ENCODE measurements at regions not wholly inside any gene's neighbourhood (a gene's known extent, or its start where the extent isn't known, plus 50 kb on each side); places are given as distances from the start of the nearest gene placed in this dataset.
A peak's percentile ranks its signal among the peaks of the same experiment; 100 is the strongest.
"Not testable (repeated sequence)": the region's sequence is repeated elsewhere in the genome, so short reads cannot be mapped to it uniquely, and the experiment has no call there.

DNA sequence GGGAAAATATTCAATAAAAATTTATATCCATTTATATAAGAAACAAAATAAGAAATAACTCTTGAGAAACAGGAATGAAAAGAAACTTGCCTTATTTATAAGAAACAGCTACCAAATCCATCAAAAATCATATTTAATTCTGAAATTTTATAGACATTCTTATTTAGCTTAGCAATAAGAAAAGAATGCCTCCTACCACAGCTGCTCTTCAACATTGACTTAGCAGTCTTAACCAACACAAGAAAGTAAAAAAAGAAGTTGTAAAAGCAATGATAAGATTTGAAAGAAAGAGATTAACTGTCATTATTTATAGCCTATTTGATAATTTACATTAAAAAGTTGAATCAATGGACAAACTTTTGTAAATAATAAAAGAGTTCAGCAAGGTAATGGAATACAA is 212.8 kb downstream of the ZNF365 start:
- no peak for DNase-seq (ENCODE audit: low read depth in 2 of 2)

- DNase-seq (ENCODE audit: low read depth in 2 of 2), result no peak
Observed at GRCh38 chr10:62588116-62588515, 213.9 kb downstream of the ZNF365 start.

DNA sequence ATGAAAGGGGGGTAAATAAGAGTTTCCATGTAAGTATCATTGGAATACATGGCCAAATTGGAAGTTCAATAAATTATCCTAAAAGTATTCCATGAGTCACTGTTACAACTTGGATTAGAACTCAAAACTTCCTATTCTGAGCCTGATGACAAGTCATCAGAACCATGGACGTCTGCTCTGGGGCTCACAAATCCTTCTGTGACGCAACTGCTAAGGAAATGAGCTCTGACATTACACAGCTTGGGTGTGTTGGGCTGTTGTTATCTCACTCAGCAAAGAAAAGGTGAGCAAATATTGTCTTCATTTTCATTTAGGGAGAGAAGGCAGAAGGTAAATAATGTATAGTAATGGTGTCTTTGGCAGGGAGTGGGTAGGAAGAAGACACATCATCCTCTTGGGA is 214.8 kb upstream of the ADO start:
- no peak for DNase-seq (ENCODE audit: low read depth in 2 of 2)

DNA sequence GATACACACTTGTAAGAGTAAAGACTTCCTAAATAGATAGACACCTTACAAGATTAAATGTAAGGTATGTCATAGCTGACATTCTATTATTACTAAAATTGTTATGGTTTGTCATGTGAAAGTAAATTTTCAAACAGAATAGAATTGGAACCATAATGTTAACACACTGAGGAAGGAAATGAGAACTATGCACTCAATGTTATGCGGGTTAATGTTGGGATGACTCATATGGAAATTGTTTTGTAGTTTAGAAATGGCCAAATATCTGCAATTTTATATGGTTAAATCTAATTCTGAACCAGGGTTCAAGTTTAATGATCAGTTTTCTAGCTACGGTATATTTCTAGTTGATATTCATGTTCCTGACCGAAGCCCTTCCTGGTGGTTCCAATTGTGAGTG is 214.2 kb upstream of the ADO start:
- no peak for DNase-seq (ENCODE audit: low read depth in 2 of 2)

DNA sequence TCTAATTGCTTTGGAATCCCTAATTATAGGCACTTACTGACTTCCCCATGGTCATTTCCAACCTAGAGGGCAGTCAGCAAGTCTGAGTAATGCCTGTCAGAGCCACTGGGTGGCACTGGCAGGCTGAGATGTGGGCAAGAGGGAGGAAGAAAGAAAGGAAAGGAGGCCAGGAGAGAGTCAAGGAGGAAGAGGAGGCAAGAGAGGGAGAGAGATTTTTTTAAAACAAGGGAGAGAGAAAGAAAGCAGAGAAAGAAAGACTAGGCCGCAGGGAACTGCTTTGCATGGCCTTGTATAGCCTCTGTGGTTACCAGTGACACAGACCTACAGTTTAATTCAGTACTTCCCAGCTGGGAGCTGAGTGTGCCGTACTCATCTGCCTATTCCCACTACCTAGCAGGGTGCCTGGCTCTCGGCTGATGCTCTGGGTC is 210.4 kb upstream of the ADO start:
- peak in 1 of 2 donors; percentile 9 for DNase-seq (ENCODE audit: low read depth in 2 of 2)

DNA sequence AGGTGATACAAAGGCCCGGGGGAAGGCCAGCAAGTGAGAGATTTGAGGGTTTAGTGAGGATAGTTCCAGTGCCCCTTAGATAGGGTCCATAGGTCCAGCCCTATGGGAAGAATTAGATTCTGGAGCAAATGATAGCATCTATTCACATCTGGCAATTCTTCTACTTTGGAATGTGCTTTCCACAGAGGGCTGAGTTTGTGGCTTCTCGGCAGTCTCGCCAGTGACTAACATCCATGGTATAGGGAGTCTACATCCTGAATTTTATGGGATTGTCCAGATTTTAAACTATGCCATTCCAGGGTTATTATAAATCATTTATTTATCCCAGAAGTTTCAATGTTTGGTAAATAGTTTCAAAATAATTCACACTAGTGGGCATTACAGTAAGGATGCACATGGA is 207.3 kb upstream of the ADO start:
- no peak for DNase-seq (ENCODE audit: low read depth in 2 of 2)

DNA sequence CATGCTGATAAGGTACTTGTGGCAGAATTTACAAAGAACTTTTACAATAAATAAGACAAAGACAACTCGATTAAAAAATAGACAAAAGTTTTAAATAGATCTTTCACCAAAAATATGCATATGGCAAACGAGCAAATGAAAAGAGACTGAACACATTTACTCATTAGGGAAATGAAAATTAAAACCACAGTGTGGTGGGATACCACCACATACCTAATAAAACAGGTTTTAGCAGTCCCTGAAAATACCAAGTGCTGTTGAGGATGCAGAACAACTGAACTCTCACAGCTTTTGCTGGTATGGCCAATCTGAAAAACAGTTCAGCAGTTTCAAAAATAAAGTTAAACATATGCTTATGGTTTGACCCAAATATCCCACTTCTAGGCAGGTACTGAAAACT is 205.4 kb upstream of the ADO start:
- no peak for DNase-seq (ENCODE audit: low read depth in 2 of 2)

- not testable (repeated sequence) for DNase-seq (ENCODE audit: low read depth in 2 of 2)
Observed at GRCh38 chr10:62606551-62606950, 198.0 kb upstream of the ADO start.

DNA sequence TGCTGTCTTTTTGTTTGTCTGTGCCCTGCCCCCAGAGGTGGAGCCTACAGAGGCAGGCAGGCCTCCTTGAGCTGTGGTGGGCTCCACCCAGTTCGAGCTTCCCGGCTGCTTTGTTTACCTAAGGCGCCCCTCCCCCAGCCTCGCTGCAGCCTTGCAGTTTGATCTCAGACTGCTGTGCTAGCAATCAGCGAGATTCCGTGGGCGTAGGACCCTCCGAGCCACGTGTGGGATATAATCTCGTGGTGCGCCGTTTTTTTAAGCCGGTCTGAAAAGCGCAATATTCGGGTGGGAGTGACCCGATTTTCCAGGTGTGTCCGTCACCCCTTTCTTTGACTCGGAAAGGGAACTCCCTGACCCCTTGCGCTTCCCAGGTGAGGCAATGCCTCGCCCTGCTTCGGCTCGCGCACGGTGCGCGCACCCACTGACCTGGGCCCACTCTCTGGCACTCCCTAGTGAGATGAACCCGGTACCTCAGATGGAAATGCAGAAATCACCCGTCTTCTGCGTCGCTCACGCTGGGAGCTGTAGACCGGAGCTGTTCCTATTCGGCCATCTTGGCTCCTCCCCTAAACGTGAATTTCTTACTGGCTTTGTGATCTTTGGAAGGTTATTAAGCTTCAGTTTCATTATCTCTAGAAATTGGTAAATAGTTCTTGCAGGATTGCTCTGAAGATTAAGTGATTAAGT is 196.2 kb upstream of the ADO start:
- not testable (repeated sequence) for DNase-seq (ENCODE audit: low read depth in 2 of 2)

- DNase-seq (ENCODE audit: low read depth in 2 of 2), result peak; percentile 33 to 43
Observed at GRCh38 chr10:62610649-62611229, 193.8 kb upstream of the ADO start.

GRCh38 chr10:62613424-62613823 is 191.1 kb upstream of the ADO start:
- DNase-seq (ENCODE audit: low read depth in 2 of 2), result no peak

DNA sequence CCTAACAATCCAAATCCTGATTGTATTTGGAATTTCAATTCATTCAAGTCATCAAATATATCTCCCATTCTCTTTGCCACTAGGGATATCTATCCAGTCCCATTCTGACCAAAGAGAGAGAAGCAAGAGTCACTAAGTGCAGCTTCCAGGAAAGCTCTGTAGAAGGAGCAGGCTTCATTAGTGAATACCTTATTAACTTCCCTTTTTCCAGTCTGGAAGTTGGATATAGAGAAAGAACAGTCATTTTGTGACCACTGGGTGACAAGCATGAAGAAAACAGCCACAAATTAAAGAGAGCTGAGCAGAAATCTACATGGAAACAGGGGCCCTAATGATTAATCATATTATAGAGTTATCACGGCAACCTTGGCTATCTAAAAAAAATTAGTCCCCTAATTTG is 190.7 kb upstream of the ADO start:
- DNase-seq (ENCODE audit: low read depth in 2 of 2), result no peak

DNA sequence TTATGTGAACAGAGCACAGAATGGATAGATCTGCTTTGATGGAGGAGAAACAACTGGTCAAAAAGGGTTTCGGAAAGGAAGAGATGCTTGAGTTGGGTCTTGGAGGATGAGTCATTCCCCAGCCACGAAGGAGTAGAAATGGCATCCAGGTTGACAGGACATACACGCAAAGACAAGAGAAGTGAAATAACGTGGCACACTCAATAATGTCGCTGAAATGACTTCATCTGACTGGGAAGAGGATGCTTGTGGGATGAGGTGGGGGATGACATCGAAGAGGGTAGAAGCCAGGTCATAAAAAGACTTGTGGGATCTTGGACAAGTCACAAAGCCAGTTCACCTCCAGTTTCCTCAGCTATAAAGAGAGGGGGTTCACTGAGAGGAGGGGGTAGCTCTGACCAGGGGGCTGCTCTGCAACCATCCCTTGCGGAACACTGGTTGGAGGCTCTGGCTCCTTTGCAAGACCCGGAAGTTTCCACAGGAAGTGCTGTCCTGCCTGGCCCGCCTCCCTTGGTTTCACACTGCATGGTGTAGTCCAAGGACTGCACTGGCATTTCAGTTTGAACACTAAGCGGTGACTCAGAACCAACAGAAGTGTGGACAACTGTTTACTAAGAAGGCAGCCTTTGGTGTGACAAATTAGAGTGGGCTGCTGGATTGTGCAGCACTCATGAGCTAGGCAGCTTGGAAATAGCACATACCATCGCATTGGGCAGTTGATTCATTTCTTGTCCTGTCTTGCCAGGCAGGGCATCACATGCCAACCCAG is 189.9 kb upstream of the ADO start:
- DNase-seq (ENCODE audit: low read depth in 2 of 2), result no peak

- DNase-seq (ENCODE audit: low read depth in 2 of 2), result no peak
Observed at GRCh38 chr10:62616885-62617590, 187.5 kb upstream of the ADO start.

DNA sequence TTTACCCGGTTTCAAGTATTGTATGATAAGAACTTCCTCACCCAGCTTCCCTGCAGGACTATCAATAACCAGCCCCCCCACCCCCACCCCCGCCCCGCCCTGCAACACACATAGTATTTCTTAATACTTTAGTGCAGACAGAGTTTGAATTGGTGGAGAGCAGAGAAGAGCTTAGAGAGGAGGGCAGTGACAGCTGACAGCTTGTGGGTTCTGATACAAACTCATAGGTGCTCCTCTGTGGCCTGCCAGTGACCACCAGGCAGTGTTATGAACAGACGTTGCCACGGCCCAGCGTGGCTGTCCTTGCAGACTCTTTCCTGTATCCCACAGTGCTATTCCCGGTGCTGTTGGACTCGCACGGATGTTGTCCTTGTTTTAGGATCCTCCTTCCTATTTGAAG is 186.9 kb upstream of the ADO start:
- DNase-seq (ENCODE audit: low read depth in 2 of 2), result no peak

GRCh38 chr10:62618054-62618453 is 186.5 kb upstream of the ADO start:
- no peak for DNase-seq (ENCODE audit: low read depth in 2 of 2)

DNA sequence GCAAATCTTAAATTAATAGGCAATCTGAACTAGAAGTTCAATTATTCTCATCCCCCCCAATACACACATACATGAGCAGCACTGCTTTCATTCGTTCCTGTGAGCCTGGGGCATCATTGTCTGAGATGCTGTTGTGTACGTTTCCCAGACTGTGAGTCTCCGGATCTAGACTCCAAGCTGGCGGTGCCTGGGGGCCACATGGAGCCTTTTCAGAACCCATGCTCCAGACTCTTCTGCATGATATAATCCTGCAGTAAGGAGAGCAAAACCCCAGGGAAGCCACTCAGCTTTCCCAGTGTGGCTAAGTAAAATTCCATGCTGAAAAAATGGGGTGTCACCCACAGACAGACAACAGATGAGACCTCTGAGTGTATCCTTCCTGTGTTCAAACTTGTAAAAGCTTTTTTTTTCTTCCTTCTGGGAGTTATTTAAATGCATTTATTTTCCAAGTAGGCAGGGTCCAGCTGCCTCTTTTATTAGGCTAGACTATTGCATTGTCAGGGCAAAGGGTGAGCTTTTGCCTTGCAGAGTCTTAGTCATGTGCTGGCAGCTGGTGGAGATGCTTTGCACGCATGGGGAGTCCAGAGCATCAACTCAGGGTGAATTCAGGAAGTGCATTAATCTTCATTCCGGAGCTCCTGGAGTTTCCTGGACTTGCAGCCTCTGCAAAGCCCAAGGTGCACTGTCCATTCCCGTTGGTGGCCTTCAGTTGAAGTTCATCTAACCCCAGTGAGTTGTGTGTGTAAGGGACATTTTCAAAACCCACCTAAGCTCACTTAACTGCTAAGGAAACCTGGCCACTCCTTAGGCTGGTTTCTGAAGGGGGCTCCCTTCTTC is 185.7 kb upstream of the ADO start:
- no peak for DNase-seq (ENCODE audit: low read depth in 2 of 2)

DNA sequence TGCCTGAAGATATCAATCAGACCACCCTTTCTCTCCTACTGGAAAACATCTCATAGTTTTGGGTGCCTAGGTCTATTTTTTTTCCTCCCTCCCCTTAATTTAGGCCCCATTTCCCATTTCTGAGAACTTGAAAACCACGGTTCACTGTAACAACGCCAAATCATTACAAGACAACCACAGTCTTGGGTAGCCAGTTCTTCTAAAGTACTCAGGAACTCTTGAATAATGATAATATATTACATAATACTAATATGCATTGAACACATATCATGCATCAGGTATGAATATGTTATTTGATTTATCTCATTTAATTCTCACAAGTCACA is 185.1 kb upstream of the ADO start:
- DNase-seq (ENCODE audit: low read depth in 2 of 2), result no peak

- no peak for DNase-seq (ENCODE audit: low read depth in 2 of 2)
Observed at GRCh38 chr10:62620491-62620890, 184.0 kb upstream of the ADO start.

DNA sequence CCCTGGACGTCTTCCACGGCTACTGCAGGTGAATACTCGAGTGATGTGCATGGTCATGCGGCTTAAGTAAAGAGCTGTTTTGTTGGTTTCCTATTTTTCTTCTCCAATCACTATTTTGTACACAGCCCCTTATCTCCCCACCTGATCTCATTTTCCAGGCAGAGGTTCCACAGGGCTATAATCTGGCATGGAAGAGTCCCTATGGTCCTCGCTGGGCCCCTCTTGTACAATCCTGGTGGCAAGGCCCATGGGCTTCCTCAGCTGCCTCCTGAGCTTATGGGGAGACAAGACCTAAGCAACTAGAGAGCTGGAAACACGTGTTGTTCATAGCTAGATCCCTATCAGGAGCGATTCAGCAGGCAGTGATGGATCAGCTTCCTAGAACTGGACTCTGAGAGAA is 181.3 kb upstream of the ADO start:
- DNase-seq (ENCODE audit: low read depth in 2 of 2), result no peak

DNA sequence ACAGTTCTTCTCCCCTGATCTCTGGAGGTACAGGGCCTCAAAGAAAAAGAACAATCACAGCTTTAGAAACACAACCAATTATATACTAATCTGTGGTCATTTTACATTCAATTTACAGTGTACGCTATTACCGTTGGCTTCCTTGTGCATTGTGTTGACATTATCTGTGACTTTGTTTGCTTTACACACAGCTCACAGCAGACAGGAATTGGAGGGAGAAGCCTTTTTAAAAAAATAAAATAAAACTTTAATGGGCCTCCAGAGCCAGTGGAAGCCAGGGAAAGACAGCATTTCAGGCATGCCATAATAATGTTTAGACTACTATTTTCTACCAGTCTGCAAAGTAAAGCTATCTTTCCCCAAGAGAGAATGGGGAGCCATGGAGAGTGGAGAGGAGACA is 179.0 kb upstream of the ADO start:
- DNase-seq (ENCODE audit: low read depth in 2 of 2), result no peak

- DNase-seq (ENCODE audit: low read depth in 2 of 2), result no peak
Observed at GRCh38 chr10:62626079-62626478, 178.4 kb upstream of the ADO start.

Measured in stimulated activated CD8-positive, alpha-beta memory T cell treated with anti-CD3 and anti-CD28 coated beads, Interleukin-7, amount 100 ng/mL, for 1 hour (primary cell).